CD4-positive, CD25-positive, alpha-beta regulatory T cell (primary cell): ENCODE measurements at regions not wholly inside any gene's neighbourhood (a gene's known extent, or its start where the extent isn't known, plus 50 kb on each side); places are given as distances from the start of the nearest gene placed in this dataset.

Experiments
- ATAC-seq, 2 donors: fragments of 150-1000 bp; cut with Tn5 transposase; one replicate each; pipeline ENCODE4 v1.10.0; 2021; ENCODE audit warnings: low read depth in 2 of 2, moderate number of reproducible peaks in 2 of 2, moderate library complexity in 1 of 2
- DNase-seq, 3 donors: peaks; one replicate each; pipeline versions ENCODE4 v3.0.0 to v3.0.0-alpha.2; 2012 to 2022; ENCODE audit warnings: mixed read lengths in 1 of 3
- H3K27ac ChIP-seq: one replicate; pipeline ENCODE4 v1.7.0; 2013; ENCODE audit warnings: mild to moderate bottlenecking, low read length; ENCODE audit not compliant: insufficient read depth, poor library complexity, severe bottlenecking
- H3K27me3 ChIP-seq: one replicate; pipeline ENCODE4 v1.7.0; 2013; ENCODE audit warnings: low read length; ENCODE audit not compliant: control insufficient read depth, insufficient read depth
- H3K36me3 ChIP-seq: one replicate; pipeline ENCODE4 v1.7.0; 2013; ENCODE audit warnings: mild to moderate bottlenecking, low read length, moderate library complexity; ENCODE audit not compliant: control insufficient read depth, insufficient read depth
- H3K4me1 ChIP-seq: 2 replicates; pipeline ENCODE4 v1.7.0; 2013; ENCODE audit warnings: mild to moderate bottlenecking, low read length; ENCODE audit not compliant: insufficient read depth, control insufficient read depth, poor library complexity, severe bottlenecking
- H3K4me3 ChIP-seq: one replicate; pipeline ENCODE4 v1.7.0; 2013; ENCODE audit warnings: low read depth, mild to moderate bottlenecking, low read length, moderate library complexity
- H3K9me3 ChIP-seq, 2 experiments: 1 replicate in 1 of 2; 2 replicates in 1 of 2; pipeline ENCODE4 v1.7.0; 2013; ENCODE audit warnings: low read length in 2 of 2, mild to moderate bottlenecking in 1 of 2, moderate library complexity in 1 of 2; ENCODE audit not compliant: control insufficient read depth in 2 of 2
- H3K27ac Mint-ChIP-seq, 3 donors: one replicate each; pipeline ENCODE4 v1.8.0; 2020 to 2022; ENCODE audit warnings: mild to moderate bottlenecking in 3 of 3, mixed read lengths in 3 of 3, moderate library complexity in 2 of 3
- H3K27me3 Mint-ChIP-seq: one replicate; pipeline ENCODE4 v1.8.0; 2022; ENCODE audit warnings: mild to moderate bottlenecking, mixed read lengths
- H3K36me3 Mint-ChIP-seq: one replicate; pipeline ENCODE4 v1.8.0; 2020; ENCODE audit warnings: mixed read lengths
- H3K4me1 Mint-ChIP-seq, 4 donors: one replicate each; pipeline ENCODE4 v1.8.0; 2020 to 2022; ENCODE audit warnings: mixed read lengths in 4 of 4, mild to moderate bottlenecking in 1 of 4
- H3K4me3 Mint-ChIP-seq, 4 donors: one replicate each; pipeline ENCODE4 v1.8.0; 2020 to 2022; ENCODE audit warnings: mild to moderate bottlenecking in 4 of 4, mixed read lengths in 4 of 4, moderate library complexity in 3 of 4
- H3K9me3 Mint-ChIP-seq, 7 donors: one replicate each; pipeline ENCODE4 v1.8.0; 2020 to 2022; ENCODE audit warnings: mixed read lengths in 7 of 7, mild to moderate bottlenecking in 3 of 7, moderate library complexity in 2 of 7

DNA sequence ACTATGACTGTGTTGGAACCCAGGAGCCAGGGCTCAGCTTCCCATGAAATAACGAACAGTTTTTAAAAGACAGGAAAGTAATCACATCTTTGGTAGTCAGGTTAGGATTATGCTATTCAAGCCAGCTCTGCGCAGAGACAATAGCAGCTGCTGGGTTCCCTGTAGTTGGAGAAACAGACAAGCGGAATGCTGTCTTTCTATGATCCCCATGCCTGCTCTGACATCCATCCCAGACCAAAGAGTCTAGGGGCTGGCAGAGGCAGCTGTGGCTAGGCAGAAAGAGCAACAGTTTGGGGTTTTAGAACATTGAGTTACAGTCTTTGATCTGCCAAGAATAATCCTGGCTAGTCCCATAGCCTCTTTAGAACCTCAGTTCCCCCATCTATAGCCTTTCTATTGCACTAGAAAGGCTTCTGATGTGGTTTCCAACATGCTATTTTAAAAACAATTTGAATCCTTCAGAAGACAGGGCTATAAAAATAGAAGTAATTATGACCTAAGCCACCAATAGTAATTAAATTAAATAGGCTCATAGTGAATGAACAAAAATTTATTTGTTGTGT, 146.8 kb downstream of the MTX2 start:
- H3K27ac Mint-ChIP-seq: no peak overlapping the region
- no peaks in the 10 kb centered on the region for H3K9me3 ChIP-seq

DNA sequence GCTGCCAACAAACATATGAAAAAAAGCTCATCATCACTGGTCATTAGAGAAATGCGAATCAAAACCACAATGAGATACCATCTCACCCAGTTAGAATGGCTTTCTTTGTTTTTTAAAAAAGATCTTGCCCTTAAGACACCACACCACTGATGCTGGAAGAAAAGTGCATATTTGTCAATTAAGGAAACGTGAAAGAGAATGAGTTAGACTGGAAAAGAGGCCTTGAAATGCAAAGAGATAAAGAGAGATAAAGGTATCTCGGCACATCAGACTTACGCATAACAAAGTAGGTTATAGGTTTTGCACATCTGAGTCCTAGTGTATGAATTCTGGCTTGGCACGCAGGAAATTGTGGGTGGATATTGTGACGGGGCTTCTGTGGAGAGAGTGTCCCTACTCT, 149.5 kb downstream of the MTX2 start:
- Mint-ChIP-seq H3K4me1 (no peaks in the 10 kb centered on the region), H3K27me3 (peaks cover 19% of the 10 kb centered on the region), H3K36me3 (no peaks in the 10 kb centered on the region), H3K9me3 (peaks cover 0 to 1% (median 0%) of the 10 kb centered on the region in 7 donors), H3K4me3 (no peak overlapping the region), H3K27ac (no peak overlapping the region)
- no peaks in the 10 kb centered on the region for H3K36me3 ChIP-seq
- DNase-seq (no peak), ATAC-seq (no peak)
- no peak overlapping the region for H3K4me3 ChIP-seq
- H3K27ac ChIP-seq: no peak overlapping the region
- H3K9me3 ChIP-seq: no peaks in the 10 kb centered on the region
- H3K27me3 ChIP-seq: peaks cover 5% of the 10 kb centered on the region
- no peaks in the 10 kb centered on the region for H3K4me1 ChIP-seq

More for the DNA sequence above, 146.8 kb downstream of the MTX2 start:
- Histone ChIP-seq H3K27me3 (peaks cover 15% of the 10 kb centered on the region), H3K4me1 (no peaks in the 10 kb centered on the region), H3K27ac (no peak overlapping the region), H3K4me3 (no peak overlapping the region), H3K36me3 (no peaks in the 10 kb centered on the region)
- no peaks in the 10 kb centered on the region for H3K9me3 Mint-ChIP-seq
- no peaks in the 10 kb centered on the region for H3K4me1 Mint-ChIP-seq
- no peak for DNase-seq
- H3K4me3 Mint-ChIP-seq: no peak overlapping the region
- no peak for ATAC-seq
- H3K27me3 Mint-ChIP-seq: peaks cover 14% of the 10 kb centered on the region
- no peaks in the 10 kb centered on the region for H3K36me3 Mint-ChIP-seq

DNA sequence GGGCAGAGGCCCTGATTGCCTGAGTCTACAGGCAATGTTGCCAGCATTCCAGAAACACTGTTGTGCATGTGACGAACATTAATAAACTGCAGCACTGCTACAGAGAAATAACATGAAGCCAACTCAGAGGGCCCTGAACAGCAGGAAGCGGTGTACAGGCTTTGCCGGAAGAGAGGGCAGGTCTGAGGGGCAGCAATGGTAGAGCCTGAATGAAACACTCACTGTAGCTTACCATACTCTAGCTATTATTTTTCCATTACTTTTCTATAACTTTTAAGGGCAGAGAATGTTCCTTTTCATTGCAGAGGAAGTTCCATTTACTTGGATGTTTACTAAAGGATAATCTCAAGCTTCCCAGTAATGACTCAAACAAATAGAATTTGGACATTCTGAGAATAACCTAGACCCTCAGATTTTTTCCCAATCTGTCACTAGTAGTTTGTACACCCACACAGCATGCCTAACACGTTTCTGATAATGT, 150.4 kb downstream of the MTX2 start:
- no peaks in the 10 kb centered on the region for H3K9me3 ChIP-seq
- no peak overlapping the region for H3K4me3 ChIP-seq
- H3K27me3 ChIP-seq: peaks cover 3% of the 10 kb centered on the region
- no peak for DNase-seq
- Mint-ChIP-seq H3K27me3 (peaks cover 22% of the 10 kb centered on the region), H3K27ac (no peak overlapping the region), H3K4me3 (no peak overlapping the region), H3K36me3 (no peaks in the 10 kb centered on the region), H3K4me1 (no peaks in the 10 kb centered on the region), H3K9me3 (peaks cover 0 to 3% (median 0%) of the 10 kb centered on the region in 7 donors)
- no peak for ATAC-seq
- H3K27ac ChIP-seq: no peak overlapping the region
- no peaks in the 10 kb centered on the region for H3K36me3 ChIP-seq
- no peaks in the 10 kb centered on the region for H3K4me1 ChIP-seq

DNA sequence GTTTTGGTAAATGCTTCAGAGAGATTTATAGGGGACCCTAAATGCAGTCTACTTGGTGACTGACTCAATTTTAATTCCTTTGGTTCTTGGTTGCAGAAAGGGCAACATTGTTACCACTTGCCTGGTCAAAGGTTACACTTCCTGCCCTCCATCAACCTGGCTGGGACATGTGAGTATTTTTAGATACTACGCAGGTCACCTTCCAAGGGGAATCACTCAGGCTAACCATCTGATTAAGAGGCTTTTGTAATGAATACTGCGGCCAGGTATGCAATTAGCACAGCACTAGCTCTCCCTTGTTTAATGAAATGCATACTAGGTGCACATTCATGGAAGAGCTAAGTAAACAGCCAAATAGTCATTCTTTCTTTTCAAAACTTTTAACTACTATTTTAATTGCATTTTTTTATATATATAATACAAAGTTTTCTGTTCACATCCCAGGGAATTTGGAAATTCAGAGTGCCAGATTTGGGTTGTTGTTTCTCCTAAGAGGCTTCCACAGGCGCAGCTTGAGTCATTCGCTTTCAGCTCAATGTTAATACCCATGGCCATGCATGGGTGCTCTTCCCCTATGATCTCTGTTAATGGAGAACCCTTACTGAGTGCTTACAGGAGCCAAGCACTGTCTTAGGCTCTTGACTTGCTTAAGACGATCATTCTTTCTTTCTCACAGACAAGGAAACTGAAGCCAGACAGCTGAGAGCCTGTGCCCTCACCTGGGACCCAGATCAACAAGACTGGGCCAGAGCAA, 152.2 kb downstream of the MTX2 start:
- peaks cover 26% of the 10 kb centered on the region for H3K27me3 Mint-ChIP-seq
- no peaks in the 10 kb centered on the region for H3K36me3 ChIP-seq
- no peak overlapping the region for H3K4me3 Mint-ChIP-seq
- DNase-seq (no peak), ATAC-seq (no peak)
- H3K4me1 Mint-ChIP-seq: no peaks in the 10 kb centered on the region
- no peaks in the 10 kb centered on the region for H3K27me3 ChIP-seq
- H3K27ac Mint-ChIP-seq: no peak overlapping the region
- no peaks in the 10 kb centered on the region for H3K9me3 ChIP-seq
- peaks cover 0 to 5% (median 0%) of the 10 kb centered on the region in 7 donors for H3K9me3 Mint-ChIP-seq
- no peaks in the 10 kb centered on the region for H3K4me1 ChIP-seq
- no peak overlapping the region for H3K27ac ChIP-seq
- H3K36me3 Mint-ChIP-seq: no peaks in the 10 kb centered on the region
- H3K4me3 ChIP-seq: no peak overlapping the region

DNA sequence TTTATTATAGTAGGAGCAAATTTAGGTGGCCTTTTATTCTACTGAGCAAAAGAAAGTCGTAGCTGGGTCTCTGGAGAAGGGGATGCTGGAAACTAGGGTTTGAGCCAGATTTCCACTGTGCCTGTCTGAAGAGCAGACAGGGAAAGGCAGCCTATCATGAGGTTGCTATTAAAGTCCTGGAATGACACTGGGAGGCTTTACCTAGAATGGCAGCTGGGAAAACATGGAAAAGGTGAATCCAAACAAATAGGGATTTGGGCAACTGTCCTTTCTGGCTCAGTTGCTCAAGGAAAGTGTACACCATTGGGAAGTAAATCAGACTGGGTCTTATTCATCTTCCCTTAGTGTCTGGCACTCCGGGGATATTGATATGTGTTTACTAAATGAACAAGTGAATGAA, 154.6 kb downstream of the MTX2 start:
- H3K9me3 ChIP-seq: no peaks in the 10 kb centered on the region

DNA sequence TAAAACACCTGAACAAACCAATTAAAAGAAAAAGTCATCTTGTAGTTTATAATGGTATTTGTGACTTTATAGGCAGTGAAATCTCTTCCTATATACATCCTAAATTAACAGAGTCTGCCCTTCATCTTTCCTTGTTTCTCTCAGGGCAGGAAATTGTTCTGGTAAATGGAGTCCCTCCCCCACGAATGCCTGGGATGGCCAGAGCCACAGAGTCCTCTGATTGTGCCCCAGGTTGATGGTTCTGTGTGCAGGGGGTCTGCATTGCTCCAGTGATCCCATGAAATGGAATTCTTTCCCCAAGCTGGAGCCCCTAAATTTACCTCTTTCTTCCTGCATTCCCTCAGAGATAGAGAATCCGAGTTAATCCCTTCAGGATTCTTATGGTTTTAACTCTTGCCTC, 155.5 kb downstream of the MTX2 start:
- no peaks in the 10 kb centered on the region for H3K36me3 Mint-ChIP-seq
- ATAC-seq (no peak), DNase-seq (no peak)
- H3K4me3 Mint-ChIP-seq: no peak overlapping the region
- H3K27ac Mint-ChIP-seq: no peak overlapping the region
- peaks cover 0 to 3% (median 0%) of the 10 kb centered on the region in 4 donors for H3K4me1 Mint-ChIP-seq
- Histone ChIP-seq H3K9me3 (no peaks in the 10 kb centered on the region), H3K27ac (no peak overlapping the region), H3K36me3 (no peaks in the 10 kb centered on the region), H3K4me1 (no peaks in the 10 kb centered on the region), H3K27me3 (no peaks in the 10 kb centered on the region), H3K4me3 (no peak overlapping the region)
- peaks cover 17% of the 10 kb centered on the region for H3K27me3 Mint-ChIP-seq
- peaks cover 0 to 8% (median 0%) of the 10 kb centered on the region in 7 donors for H3K9me3 Mint-ChIP-seq

More for the DNA sequence above, 154.6 kb downstream of the MTX2 start:
- H3K27me3 Mint-ChIP-seq: peaks cover 17% of the 10 kb centered on the region
- no peak overlapping the region for H3K4me3 ChIP-seq
- peaks cover 0 to under 1% (median 0%) of the 10 kb centered on the region in 4 donors for H3K4me1 Mint-ChIP-seq
- no peaks in the 10 kb centered on the region for H3K27me3 ChIP-seq
- no peak overlapping the region for H3K27ac ChIP-seq
- ATAC-seq: no peak
- H3K36me3 Mint-ChIP-seq: no peaks in the 10 kb centered on the region
- H3K4me3 Mint-ChIP-seq: no peak overlapping the region
- no peaks in the 10 kb centered on the region for H3K4me1 ChIP-seq
- peaks cover 0 to 8% (median 0%) of the 10 kb centered on the region in 7 donors for H3K9me3 Mint-ChIP-seq
- H3K36me3 ChIP-seq: no peaks in the 10 kb centered on the region
- DNase-seq: no peak
- H3K27ac Mint-ChIP-seq: no peak overlapping the region

DNA sequence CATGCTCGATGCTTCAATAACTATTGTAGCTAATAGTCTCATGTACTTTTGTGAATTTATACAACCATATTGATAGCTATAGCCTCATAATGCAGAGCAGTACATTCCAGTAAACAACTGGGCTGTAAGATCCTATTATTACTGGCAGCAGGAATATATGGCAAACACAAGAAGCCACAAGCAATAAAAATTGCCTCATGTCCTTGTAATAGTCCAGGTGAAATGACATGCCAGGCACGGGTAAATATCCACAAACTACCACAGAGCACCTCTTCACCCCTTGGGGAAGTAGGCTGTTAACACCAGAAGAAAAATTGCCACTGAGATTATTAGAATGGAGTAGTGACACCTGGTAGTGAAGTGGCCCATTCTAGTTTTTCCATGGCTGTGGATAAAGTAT, 158.3 kb downstream of the MTX2 start:
- Histone ChIP-seq H3K9me3 (no peaks in the 10 kb centered on the region), H3K27me3 (no peaks in the 10 kb centered on the region), H3K27ac (no peak overlapping the region), H3K36me3 (no peaks in the 10 kb centered on the region), H3K4me3 (no peak overlapping the region), H3K4me1 (no peaks in the 10 kb centered on the region)
- DNase-seq (no peak), ATAC-seq (no peak)
- no peaks in the 10 kb centered on the region for H3K36me3 Mint-ChIP-seq
- no peak overlapping the region for H3K27ac Mint-ChIP-seq
- no peak overlapping the region for H3K4me3 Mint-ChIP-seq
- H3K9me3 Mint-ChIP-seq: peaks cover 0 to 8% (median 0%) of the 10 kb centered on the region in 7 donors
- peaks cover 24% of the 10 kb centered on the region for H3K27me3 Mint-ChIP-seq
- H3K4me1 Mint-ChIP-seq: peaks cover 0 to 3% (median 0%) of the 10 kb centered on the region in 4 donors
